KMS-11 (cell line): ENCODE measurements at regions not wholly inside any gene's neighbourhood (a gene's known extent, or its start where the extent isn't known, plus 50 kb on each side); places are given as distances from the start of the nearest gene placed in this dataset.

Source experiments
- H2AFZ ChIP-seq: fragments of 200-600 bp; sonication (generic); 2 replicates; pipeline ENCODE4 v1.6.1; 2016; ENCODE audit warnings: antibody characterized with exemption, mixed run types, low read depth
- H3K27ac ChIP-seq: fragments of 200-600 bp; sonication (generic); 2 replicates; pipeline ENCODE4 v1.6.1; 2016; ENCODE audit warnings: mild to moderate bottlenecking, mixed run types
- H3K27me3 ChIP-seq: fragments of 200-600 bp; sonication (generic); 2 replicates; pipeline ENCODE4 v1.6.1; 2017; ENCODE audit warnings: mild to moderate bottlenecking, low read depth, mixed run types, moderate library complexity; ENCODE audit not compliant: insufficient read depth
- H3K36me3 ChIP-seq: fragments of 200-600 bp; sonication (generic); 2 replicates; pipeline ENCODE4 v1.6.1; 2017; ENCODE audit warnings: mild to moderate bottlenecking, mixed run types; ENCODE audit not compliant: insufficient read depth
- H3K4me1 ChIP-seq: fragments of 200-600 bp; sonication (generic); 2 replicates; pipeline ENCODE4 v1.6.1; 2016; ENCODE audit warnings: mild to moderate bottlenecking, low read depth, mixed run types; ENCODE audit not compliant: poor library complexity, severe bottlenecking
- H3K4me2 ChIP-seq: fragments of 200-600 bp; sonication (generic); 2 replicates; pipeline ENCODE4 v1.7.0; 2016; ENCODE audit warnings: mild to moderate bottlenecking, mixed run types
- H3K4me3 ChIP-seq: fragments of 200-600 bp; sonication (generic); IDR thresholded peaks from 2 replicates; pipeline ENCODE4 v1.6.1; 2017; ENCODE audit warnings: low read depth, low read length, mixed read lengths; ENCODE audit not compliant: insufficient read depth
- H3K79me2 ChIP-seq: fragments of 200-600 bp; sonication (generic); 2 replicates; pipeline ENCODE4 v1.6.1; 2016; ENCODE audit warnings: low read depth, mixed run types; ENCODE audit not compliant: insufficient read depth
- H3K9ac ChIP-seq: fragments of 200-600 bp; sonication (generic); 2 replicates; pipeline ENCODE4 v1.6.1; 2016; ENCODE audit warnings: mild to moderate bottlenecking, mixed run types
- H4K20me1 ChIP-seq: fragments of 200-600 bp; sonication (generic); 2 replicates; pipeline ENCODE4 v1.6.1; 2016; ENCODE audit warnings: mild to moderate bottlenecking, mixed run types; ENCODE audit not compliant: insufficient read depth
- TF ChIP-seq, protein P1 (sequence below): fragments of 200-600 bp; sonication (generic); conservative IDR thresholded peaks from 2 replicates; pipeline ENCODE4 v1.6.1; 2017; ENCODE audit warnings: low read depth, mild to moderate bottlenecking, antibody characterized with exemption, low read length, moderate library complexity, mixed read lengths

DNA sequence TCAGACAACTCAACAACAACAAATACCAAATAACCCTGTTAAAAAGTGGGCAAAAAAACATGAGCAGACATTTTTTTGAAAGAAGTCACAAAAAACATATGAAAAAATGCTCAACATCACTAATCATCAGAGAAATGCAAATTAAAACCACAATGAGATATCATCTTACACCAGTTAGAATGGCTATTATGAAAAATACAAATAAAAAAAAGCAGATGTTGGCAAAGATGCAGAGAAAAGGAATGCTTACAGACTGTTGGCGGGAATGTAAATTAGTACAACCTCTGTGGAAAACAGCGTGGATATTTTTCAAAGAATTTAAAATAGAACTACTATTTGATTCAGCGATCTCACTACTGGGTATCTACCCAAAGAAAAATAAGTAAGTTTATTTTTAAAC is 114.0 kb downstream of the SLC38A4 start:
- Histone ChIP-seq H3K4me3 (no peak overlapping the region), H3K27ac (no peak overlapping the region), H3K79me2 (no peaks in the 10 kb centered on the region), H3K9ac (no peak overlapping the region), H2AFZ (no peak overlapping the region), H3K36me3 (no peaks in the 10 kb centered on the region), H3K4me2 (no peak overlapping the region), H3K27me3 (no peaks in the 10 kb centered on the region), H3K4me1 (peaks cover 6% of the 10 kb centered on the region), H4K20me1 (no peaks in the 10 kb centered on the region)
- TF ChIP-seq, protein P1, sequence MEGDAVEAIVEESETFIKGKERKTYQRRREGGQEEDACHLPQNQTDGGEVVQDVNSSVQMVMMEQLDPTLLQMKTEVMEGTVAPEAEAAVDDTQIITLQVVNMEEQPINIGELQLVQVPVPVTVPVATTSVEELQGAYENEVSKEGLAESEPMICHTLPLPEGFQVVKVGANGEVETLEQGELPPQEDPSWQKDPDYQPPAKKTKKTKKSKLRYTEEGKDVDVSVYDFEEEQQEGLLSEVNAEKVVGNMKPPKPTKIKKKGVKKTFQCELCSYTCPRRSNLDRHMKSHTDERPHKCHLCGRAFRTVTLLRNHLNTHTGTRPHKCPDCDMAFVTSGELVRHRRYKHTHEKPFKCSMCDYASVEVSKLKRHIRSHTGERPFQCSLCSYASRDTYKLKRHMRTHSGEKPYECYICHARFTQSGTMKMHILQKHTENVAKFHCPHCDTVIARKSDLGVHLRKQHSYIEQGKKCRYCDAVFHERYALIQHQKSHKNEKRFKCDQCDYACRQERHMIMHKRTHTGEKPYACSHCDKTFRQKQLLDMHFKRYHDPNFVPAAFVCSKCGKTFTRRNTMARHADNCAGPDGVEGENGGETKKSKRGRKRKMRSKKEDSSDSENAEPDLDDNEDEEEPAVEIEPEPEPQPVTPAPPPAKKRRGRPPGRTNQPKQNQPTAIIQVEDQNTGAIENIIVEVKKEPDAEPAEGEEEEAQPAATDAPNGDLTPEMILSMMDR = no peak

DNA sequence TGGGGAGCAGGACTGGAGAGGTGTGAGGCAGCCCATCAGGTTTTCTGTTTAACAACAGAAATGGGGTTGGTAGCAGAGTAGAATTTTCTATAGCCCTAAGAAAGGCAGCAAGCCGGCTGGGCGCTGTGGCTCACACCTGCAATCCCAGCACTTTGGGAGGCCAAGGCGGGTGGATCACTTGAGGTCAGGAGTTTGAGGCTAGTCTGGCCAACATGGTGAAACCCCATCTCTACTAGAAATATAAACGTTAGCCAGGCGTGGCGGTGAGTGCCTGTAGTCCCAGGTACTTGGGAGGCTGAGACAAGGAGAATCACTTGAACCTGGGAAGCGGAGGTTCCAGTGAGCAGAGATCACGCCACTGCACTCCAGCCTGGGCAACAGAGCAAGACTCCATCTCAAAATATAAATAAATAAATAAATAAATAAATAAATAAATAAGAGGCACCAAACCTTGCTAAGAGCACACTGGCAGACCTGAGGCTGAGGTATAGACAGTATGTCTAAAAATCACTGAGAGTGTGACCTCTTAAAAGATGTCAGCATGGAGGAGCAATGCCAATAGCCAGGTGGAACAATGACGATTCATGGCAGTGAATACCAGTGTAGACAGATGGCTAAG is 115.6 kb downstream of the SLC38A4 start:
- H3K4me1 ChIP-seq = peaks cover 6% of the 10 kb centered on the region
- H3K79me2 ChIP-seq = no peaks in the 10 kb centered on the region
- H3K9ac ChIP-seq = no peak overlapping the region
- no peaks in the 10 kb centered on the region for H3K36me3 ChIP-seq
- no peak overlapping the region for H3K4me3 ChIP-seq
- no peaks in the 10 kb centered on the region for H3K27me3 ChIP-seq
- H3K27ac ChIP-seq = no peak overlapping the region
- TF ChIP-seq, protein P1 = no peak
- H4K20me1 ChIP-seq = no peaks in the 10 kb centered on the region
- no peak overlapping the region for H3K4me2 ChIP-seq
- no peak overlapping the region for H2AFZ ChIP-seq

DNA sequence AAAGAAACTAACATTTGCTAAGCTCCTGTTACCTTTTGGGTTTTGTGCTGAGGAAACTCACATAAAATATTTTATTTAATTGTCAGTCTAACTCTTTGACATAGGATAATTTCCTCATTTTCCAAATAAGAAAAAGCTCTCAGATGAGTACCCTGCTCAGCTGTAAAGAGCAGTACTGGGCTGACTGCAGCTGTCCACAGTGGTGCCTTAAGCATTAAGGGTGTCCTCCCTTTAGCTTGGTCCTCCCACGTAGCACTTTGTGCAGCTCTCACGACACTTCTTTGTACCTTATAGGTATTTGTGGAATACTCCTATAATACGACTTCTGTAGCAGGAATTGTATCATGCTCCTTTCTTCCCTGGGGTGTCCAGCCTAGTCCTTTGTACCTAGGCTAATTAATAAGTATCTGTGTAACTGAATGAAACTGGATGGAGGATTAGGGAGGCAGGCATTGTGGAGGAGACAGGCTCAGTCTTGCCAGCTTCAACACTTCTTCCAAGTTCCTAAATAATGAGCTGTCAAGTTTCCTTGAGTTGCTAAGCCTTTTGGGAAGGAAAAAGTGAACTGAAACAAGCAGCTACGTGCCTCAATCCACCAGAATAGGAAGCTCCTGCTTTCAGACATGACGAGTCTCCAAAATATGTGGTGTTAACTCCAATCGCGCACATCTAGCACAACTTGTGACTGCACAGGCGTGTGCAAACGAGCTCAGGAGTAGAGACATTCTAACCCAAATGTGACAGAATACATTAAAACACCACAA is 123.0 kb downstream of the SLC38A4 start:
- Histone ChIP-seq H3K9ac (no peak overlapping the region), H3K4me1 (no peaks in the 10 kb centered on the region), H3K4me3 (no peak overlapping the region), H3K4me2 (no peak overlapping the region), H3K79me2 (no peaks in the 10 kb centered on the region), H2AFZ (no peak overlapping the region), H3K36me3 (no peaks in the 10 kb centered on the region), H4K20me1 (no peaks in the 10 kb centered on the region), H3K27me3 (no peaks in the 10 kb centered on the region), H3K27ac (no peak overlapping the region)
- TF ChIP-seq, protein P1 = no peak

DNA sequence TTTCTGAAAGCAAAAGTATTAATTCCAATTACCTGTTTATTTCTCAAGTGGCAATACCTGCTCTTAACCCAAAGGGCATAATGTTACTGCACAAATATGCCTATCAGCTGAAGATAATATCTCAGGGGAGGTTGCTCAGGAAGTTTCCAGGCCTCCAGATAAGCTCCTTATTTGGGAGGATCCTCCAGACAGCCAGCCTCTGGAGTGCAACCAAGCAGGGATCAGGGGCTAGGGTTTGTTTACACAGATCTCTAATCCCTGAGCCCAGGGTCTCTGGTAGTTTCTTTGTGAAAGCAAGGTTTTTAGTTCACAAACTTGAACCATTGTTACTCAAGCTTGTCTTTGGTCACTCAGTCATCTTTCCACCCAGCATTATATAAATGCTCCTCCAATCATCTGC is 124.4 kb downstream of the SLC38A4 start:
- Histone ChIP-seq H3K9ac (no peak overlapping the region), H3K36me3 (no peaks in the 10 kb centered on the region)
- TF ChIP-seq, protein P1 = no peak

More for the DNA sequence above, 124.4 kb downstream of the SLC38A4 start:
- H4K20me1 ChIP-seq = no peaks in the 10 kb centered on the region
- no peak overlapping the region for H3K4me3 ChIP-seq
- no peaks in the 10 kb centered on the region for H3K4me1 ChIP-seq
- H3K4me2 ChIP-seq = no peak overlapping the region
- no peak overlapping the region for H3K27ac ChIP-seq
- no peaks in the 10 kb centered on the region for H3K79me2 ChIP-seq
- H3K27me3 ChIP-seq = no peaks in the 10 kb centered on the region
- no peak overlapping the region for H2AFZ ChIP-seq
